ENCODE measurements at regions not wholly inside any gene's neighbourhood (a gene's known extent, or its start where the extent isn't known, plus 50 kb on each side); places are given as distances from the start of the nearest gene placed in this dataset.

- Histone ChIP-seq H3K4me3 (no peak overlapping the region), H3K9me3 (no peaks in the 10 kb centered on the region), H3K27ac (no peak overlapping the region), H3K27me3 (peaks cover 0 to 38% (median 6%) of the 10 kb centered on the region in 9 donors), H3K4me1 (no peaks in the 10 kb centered on the region), H3K36me3 (no peaks in the 10 kb centered on the region)
- no peak for TF ChIP-seq CTCF (IDR thresholded peaks at IDR 0.05)
- WGBS, 4 donors, result 68 to 71% (median 71%) methylated on average over 7 of the region's 7 CpGs
- ATAC-seq, result no peak
- intact Hi-C loops (cut with DNase I), result no loop called here
- DNase-seq, result no peak
Observed at GRCh38 chr3:127365163-127365798, 77.4 kb upstream of the PRR20G start.

- no peaks in the 10 kb centered on the region for H3K36me3 ChIP-seq
- intact Hi-C loops (cut with DNase I), result no loop called here
- ATAC-seq, result no peak
- H3K27ac ChIP-seq, result no peak overlapping the region
- no peak for DNase-seq
- no peaks in the 10 kb centered on the region for H3K9me3 ChIP-seq
- H3K4me3 ChIP-seq, result no peak overlapping the region
- peaks cover 0 to 38% (median 2%) of the 10 kb centered on the region in 9 donors for H3K27me3 ChIP-seq
- no peak for TF ChIP-seq CTCF (IDR thresholded peaks at IDR 0.05)
- TF ChIP-seq POLR2A (IDR thresholded peaks at IDR 0.05), result no peak
- no peaks in the 10 kb centered on the region for H3K4me1 ChIP-seq
- 77 to 82% (median 78%) methylated on average over 3 of the region's 3 CpGs for WGBS, 4 donors
Observed at GRCh38 chr3:127363891-127364290, 76.0 kb upstream of the PRR20G start.

- no peak for TF ChIP-seq CTCF (IDR thresholded peaks at IDR 0.05)
- no peak for TF ChIP-seq POLR2A (IDR thresholded peaks at IDR 0.05)
- 58 to 65% (median 62%) methylated on average over 8 to 13 of the region's 13 CpGs for WGBS, 4 donors
- intact Hi-C loops (cut with DNase I), result no loop called here
- Histone ChIP-seq H3K27me3 (peaks cover 0 to 32% (median 1%) of the 10 kb centered on the region in 9 donors), H3K36me3 (no peaks in the 10 kb centered on the region), H3K4me3 (no peak overlapping the region), H3K27ac (no peak overlapping the region), H3K9me3 (no peaks in the 10 kb centered on the region), H3K4me1 (no peaks in the 10 kb centered on the region)
- no peak for DNase-seq
- ATAC-seq, result no peak
Observed at GRCh38 chr3:127363171-127363570, 75.3 kb upstream of the PRR20G start.

- DNase-seq (no peak), ATAC-seq (no peak)
- intact Hi-C loops (cut with DNase I), result no loop called here
- no peak overlapping the region for H3K27ac ChIP-seq
- peaks cover 0 to 9% (median 0%) of the 10 kb centered on the region in 12 donors for H3K9me3 ChIP-seq
- no peak for TF ChIP-seq CTCF (IDR thresholded peaks at IDR 0.05)
- TF ChIP-seq POLR2A (IDR thresholded peaks at IDR 0.05), result no peak
- no peaks in the 10 kb centered on the region for H3K36me3 ChIP-seq
- H3K27me3 ChIP-seq, result peaks cover 0 to 15% (median 0%) of the 10 kb centered on the region in 9 donors
- WGBS, 4 donors, result 78 to 84% (median 81%) methylated on average over 6 to 7 of the region's 7 CpGs
- no peaks in the 10 kb centered on the region for H3K4me1 ChIP-seq
- no peak overlapping the region for H3K4me3 ChIP-seq
Observed at GRCh38 chr3:127360647-127361046, 72.8 kb upstream of the PRR20G start.
